ENCODE measurements at regions not wholly inside any gene's neighbourhood (a gene's known extent, or its start where the extent isn't known, plus 50 kb on each side); places are given as distances from the start of the nearest gene placed in this dataset.

- TF ChIP-seq RARB (CRISPR knock-in tag; IDR thresholded peaks at IDR 0.05): no peak
- no peak for TF ChIP-seq ZFP30 (CRISPR knock-in tag; IDR thresholded peaks at IDR 0.05)
- no peak for TF ChIP-seq PATZ1 (CRISPR knock-in tag; IDR thresholded peaks at IDR 0.05; ENCODE audit: borderline replicate concordance)
- TF ChIP-seq ESRRG (CRISPR knock-in tag; IDR thresholded peaks at IDR 0.05): no peak
- no peak for TF ChIP-seq CSDC2 (CRISPR knock-in tag; IDR thresholded peaks at IDR 0.05)
Measured at GRCh38 chr2:58688813-58689212, 447.7 kb upstream of the FANCL start.
